NT2/D1 (cell line): ENCODE measurements at regions not wholly inside any gene's neighbourhood (a gene's known extent, or its start where the extent isn't known, plus 50 kb on each side); places are given as distances from the start of the nearest gene placed in this dataset.

Experiments used
- SUZ12 ChIP-seq: IDR thresholded peaks from 2 replicates; pipeline ENCODE4 v1.6.1; 2011; ENCODE audit not compliant: insufficient read length, insufficient read depth; ENCODE audit errors: extremely low read depth
- YY1 ChIP-seq: IDR thresholded peaks from 2 replicates; pipeline ENCODE4 v1.6.1; 2011; ENCODE audit not compliant: insufficient read length, insufficient read depth
- ZNF274 ChIP-seq: IDR thresholded peaks from 2 replicates; pipeline ENCODE4 v1.6.1; 2011; ENCODE audit warnings: mild to moderate bottlenecking, low read depth, low read length

DNA sequence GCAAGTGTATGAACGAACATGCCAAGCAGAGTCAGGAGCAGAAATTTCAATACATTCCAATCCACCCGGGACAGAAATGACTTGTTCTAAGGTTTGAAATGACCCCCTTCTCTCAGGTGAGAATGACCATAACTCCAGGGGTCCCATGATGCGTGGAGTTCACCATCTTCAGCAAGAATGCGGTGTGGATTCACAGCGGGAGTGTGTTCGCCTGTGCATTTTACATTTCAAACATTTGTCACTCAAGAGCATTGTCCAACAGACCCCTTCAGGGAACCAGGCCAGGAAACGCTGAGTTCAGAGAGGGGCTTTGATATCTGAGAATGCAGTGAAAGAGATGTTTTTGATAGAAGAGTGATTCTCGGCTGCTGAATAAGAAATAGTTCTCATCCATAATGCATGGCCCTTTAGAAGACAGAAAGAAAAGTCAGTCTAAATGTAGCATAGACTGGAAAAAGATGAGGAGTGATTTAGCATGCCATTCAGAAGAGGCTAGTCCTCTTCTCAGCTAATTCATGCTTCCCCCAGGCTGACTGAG, 200.3 kb upstream of the KCNG1 start:
- no peak for TF ChIP-seq YY1
- no peak for TF ChIP-seq SUZ12
- TF ChIP-seq ZNF274, result no peak
